CD4-positive, alpha-beta T cell (primary cell): ENCODE measurements at regions not wholly inside any gene's neighbourhood (a gene's known extent, or its start where the extent isn't known, plus 50 kb on each side); places are given as distances from the start of the nearest gene placed in this dataset.

ENCODE experiments used
- ATAC-seq: fragments of 200-7000 bp; cut with Tn5 transposase; one replicate; pipeline ENCODE4 v1.10.0; 2022; ENCODE audit warnings: mild to moderate bottlenecking; ENCODE audit not compliant: poor library complexity
- CTCF ChIA-PET: fragments of 350-600 bp; sonication (Branson Sonifier 250); formaldehyde crosslinking; loops from one replicate; lab custom pipeline; 2021; ENCODE audit warnings: antibody characterized with exemption, inconsistent platforms; lab: Charles Lee
- POLR2A ChIA-PET: fragments of 350-600 bp; sonication (Branson Sonifier 250); formaldehyde crosslinking; loops from one replicate; lab custom pipeline; 2021; ENCODE audit warnings: antibody characterized with exemption, inconsistent platforms; lab: Charles Lee
- DNase-seq, 14 experiments: peaks; one replicate each; pipeline ENCODE4 v3.0.0-alpha.2; 2013 to 2020; ENCODE audit warnings: mixed read lengths in 2 of 14
- H3K27ac ChIP-seq, 2 donors: one replicate each; pipeline versions ENCODE4 v1.5.1 to v1.7.0; 2013; ENCODE audit warnings: low read length in 2 of 2, low read depth in 1 of 2, mild to moderate bottlenecking in 1 of 2
- H3K27me3 ChIP-seq, 2 experiments: 1 replicate in 1 of 2; 2 replicates in 1 of 2; pipeline versions ENCODE4 v1.6.1 to v1.7.0; 2013; ENCODE audit warnings: low read length in 2 of 2, control low read depth in 1 of 2, mild to moderate bottlenecking in 1 of 2, moderate library complexity in 1 of 2; ENCODE audit not compliant: insufficient read depth in 2 of 2, control insufficient read depth in 1 of 2
- H3K36me3 ChIP-seq: one replicate; pipeline ENCODE4 v1.6.1; 2013; ENCODE audit warnings: low read length, control low read depth; ENCODE audit not compliant: insufficient read depth
- H3K4me1 ChIP-seq: one replicate; pipeline ENCODE4 v1.6.1; 2013; ENCODE audit warnings: low read length, control low read depth; ENCODE audit not compliant: insufficient read depth
- H3K4me3 ChIP-seq: one replicate; pipeline ENCODE4 v1.5.1; 2013; ENCODE audit warnings: mild to moderate bottlenecking, low read length, moderate library complexity
- H3K9me3 ChIP-seq, 2 experiments: 1 replicate in 1 of 2; 2 replicates in 1 of 2; pipeline versions ENCODE4 v1.6.1 to v1.7.0; 2013; ENCODE audit warnings: low read length in 2 of 2, mild to moderate bottlenecking in 2 of 2, control low read depth in 1 of 2, moderate library complexity in 1 of 2; ENCODE audit not compliant: control insufficient read depth in 1 of 2, insufficient read depth in 1 of 2
- H3K27ac Mint-ChIP-seq: one replicate; pipeline ENCODE4 v1.8.0; 2020; ENCODE audit warnings: mixed read lengths
- H3K27me3 Mint-ChIP-seq: one replicate; pipeline ENCODE4 v1.8.0; 2021; ENCODE audit warnings: mixed read lengths
- H3K36me3 Mint-ChIP-seq: one replicate; pipeline ENCODE4 v1.8.0; 2021; ENCODE audit warnings: low read depth, mixed read lengths
- H3K4me1 Mint-ChIP-seq: one replicate; pipeline ENCODE4 v1.8.0; 2021; ENCODE audit warnings: low read depth, mixed read lengths
- H3K4me3 Mint-ChIP-seq: one replicate; pipeline ENCODE4 v1.8.0; 2020; ENCODE audit warnings: mild to moderate bottlenecking, mixed read lengths
- H3K9me3 Mint-ChIP-seq: one replicate; pipeline ENCODE4 v1.8.0; 2020; ENCODE audit warnings: mixed read lengths
- intact Hi-C, 2 experiments: fragments of 100-400 bp; cut with DNase I in 1 of 2; cut with micrococcal nuclease in 1 of 2; formaldehyde crosslinking; loops; one replicate each; pipeline versions ENCODE4 v1.15.1 to v1.9.0; 2023 to 2025; cut with DNase I, micrococcal nuclease
- TF ChIP-seq, protein P1 (sequence below): fragments of 200-600 bp; IDR thresholded peaks from one replicate; pipeline ENCODE4 v1.8.0; 2022; ENCODE audit warnings: antibody characterized with exemption, mild to moderate bottlenecking

DNA sequence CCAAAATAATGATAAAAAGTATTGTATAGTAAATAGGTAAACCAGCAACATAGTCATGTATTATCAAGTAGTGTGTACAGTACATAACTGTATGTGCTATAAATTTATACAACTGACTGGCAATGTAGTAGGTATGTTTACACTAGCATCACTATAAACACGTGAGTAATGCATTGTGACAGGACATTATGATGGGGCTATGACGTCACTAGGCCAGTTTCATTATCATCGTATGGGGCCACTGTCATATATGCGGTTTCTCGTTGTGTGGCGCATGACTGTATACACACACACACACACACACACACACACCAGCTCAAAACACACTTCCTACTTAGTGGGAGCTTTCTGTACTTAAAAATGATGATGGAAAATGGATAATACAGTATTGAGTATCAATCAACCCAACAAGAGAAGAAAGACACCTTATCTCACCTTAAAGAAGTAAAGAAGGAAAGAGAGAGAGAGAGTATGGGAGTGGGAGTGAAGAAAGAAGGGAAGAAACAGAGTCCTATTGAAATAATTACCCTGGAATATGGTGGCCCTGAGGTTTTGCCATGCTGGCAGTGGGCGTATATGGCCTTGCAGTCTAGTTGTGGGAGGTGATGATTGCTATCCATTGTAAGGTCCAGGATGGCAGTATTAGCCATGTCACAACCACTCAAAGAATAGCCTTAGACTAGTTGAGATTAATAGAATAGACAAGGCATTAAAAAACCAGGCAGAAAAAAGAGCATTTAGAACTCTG, 186.4 kb upstream of the ZNF521 start:
- no peaks in the 10 kb centered on the region for H3K27me3 Mint-ChIP-seq

GRCh38 chr18:25535495-25535894, 183.5 kb upstream of the ZNF521 start:
- Histone ChIP-seq H3K4me3 (no peak overlapping the region), H3K9me3 (no peaks in the 10 kb centered on the region), H3K27ac (no peak overlapping the region), H3K27me3 (no peaks in the 10 kb centered on the region), H3K36me3 (no peaks in the 10 kb centered on the region), H3K4me1 (no peaks in the 10 kb centered on the region)
- TF ChIP-seq, protein P1, sequence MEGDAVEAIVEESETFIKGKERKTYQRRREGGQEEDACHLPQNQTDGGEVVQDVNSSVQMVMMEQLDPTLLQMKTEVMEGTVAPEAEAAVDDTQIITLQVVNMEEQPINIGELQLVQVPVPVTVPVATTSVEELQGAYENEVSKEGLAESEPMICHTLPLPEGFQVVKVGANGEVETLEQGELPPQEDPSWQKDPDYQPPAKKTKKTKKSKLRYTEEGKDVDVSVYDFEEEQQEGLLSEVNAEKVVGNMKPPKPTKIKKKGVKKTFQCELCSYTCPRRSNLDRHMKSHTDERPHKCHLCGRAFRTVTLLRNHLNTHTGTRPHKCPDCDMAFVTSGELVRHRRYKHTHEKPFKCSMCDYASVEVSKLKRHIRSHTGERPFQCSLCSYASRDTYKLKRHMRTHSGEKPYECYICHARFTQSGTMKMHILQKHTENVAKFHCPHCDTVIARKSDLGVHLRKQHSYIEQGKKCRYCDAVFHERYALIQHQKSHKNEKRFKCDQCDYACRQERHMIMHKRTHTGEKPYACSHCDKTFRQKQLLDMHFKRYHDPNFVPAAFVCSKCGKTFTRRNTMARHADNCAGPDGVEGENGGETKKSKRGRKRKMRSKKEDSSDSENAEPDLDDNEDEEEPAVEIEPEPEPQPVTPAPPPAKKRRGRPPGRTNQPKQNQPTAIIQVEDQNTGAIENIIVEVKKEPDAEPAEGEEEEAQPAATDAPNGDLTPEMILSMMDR, result no peak
- Mint-ChIP-seq H3K27me3 (no peaks in the 10 kb centered on the region), H3K27ac (no peak overlapping the region), H3K36me3 (no peaks in the 10 kb centered on the region), H3K4me1 (no peaks in the 10 kb centered on the region), H3K9me3 (peaks cover 5% of the 10 kb centered on the region), H3K4me3 (no peak overlapping the region)
- DNase-seq (no peak), ATAC-seq (no peak)
- CTCF ChIA-PET, result no interaction called here
- POLR2A ChIA-PET, result no interaction called here
- intact Hi-C loops, result no loop called here

More for the DNA sequence above, 186.4 kb upstream of the ZNF521 start:
- Mint-ChIP-seq H3K27ac (no peak overlapping the region), H3K9me3 (no peaks in the 10 kb centered on the region), H3K36me3 (no peaks in the 10 kb centered on the region), H3K4me1 (no peaks in the 10 kb centered on the region), H3K4me3 (no peak overlapping the region)
- DNase-seq (no peak), ATAC-seq (no peak)
- ChIA-PET CTCF (interaction anchor here (0.6 kb wide), 1 partner anchor 45 kb away, joined by 3 read pairs; no protein-coding TSS in a partner anchor), POLR2A (interaction anchor here (0.6 kb wide), 2 partner anchors 255 to 910 kb away, joined by 3 to 4 read pairs; no protein-coding TSS in a partner anchor)
- intact Hi-C loops, result no loop called here
- no peak overlapping the region for H3K4me3 ChIP-seq
- H3K9me3 ChIP-seq, result no peaks in the 10 kb centered on the region
- H3K27me3 ChIP-seq, result no peaks in the 10 kb centered on the region
- no peaks in the 10 kb centered on the region for H3K36me3 ChIP-seq
- TF ChIP-seq, protein P1, result no peak
- no peaks in the 10 kb centered on the region for H3K4me1 ChIP-seq
- no peak overlapping the region for H3K27ac ChIP-seq

DNA sequence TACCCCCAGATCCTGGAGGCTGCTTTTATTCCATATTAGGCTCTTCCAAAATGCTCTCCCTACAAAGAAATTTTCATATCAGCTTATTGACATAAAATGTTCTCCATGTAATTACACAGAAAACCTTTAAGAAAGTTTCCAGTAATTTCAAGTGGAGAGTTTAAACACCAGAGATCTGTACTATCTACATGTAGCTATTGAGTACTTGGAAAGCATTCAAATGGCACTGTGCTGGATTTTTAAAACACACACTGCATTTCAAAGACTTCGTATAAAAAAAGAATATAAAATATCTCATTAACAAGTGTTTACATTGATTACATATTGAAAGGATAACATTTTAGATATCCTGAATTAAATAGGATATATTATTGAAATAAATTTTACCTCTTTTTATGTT, 182.4 kb upstream of the ZNF521 start:
- no peaks in the 10 kb centered on the region for H3K36me3 Mint-ChIP-seq
- H3K27me3 Mint-ChIP-seq, result no peaks in the 10 kb centered on the region
- no peaks in the 10 kb centered on the region for H3K4me1 Mint-ChIP-seq
- H3K4me3 Mint-ChIP-seq, result no peak overlapping the region
- intact Hi-C loops, result no loop called here
- Histone ChIP-seq H3K4me1 (no peaks in the 10 kb centered on the region), H3K4me3 (no peak overlapping the region), H3K36me3 (no peaks in the 10 kb centered on the region), H3K27ac (no peak overlapping the region), H3K9me3 (no peaks in the 10 kb centered on the region), H3K27me3 (no peaks in the 10 kb centered on the region)
- POLR2A ChIA-PET, result no interaction called here
- TF ChIP-seq, protein P1, result no peak
- H3K27ac Mint-ChIP-seq, result no peak overlapping the region
- ATAC-seq, result no peak
- H3K9me3 Mint-ChIP-seq, result peaks cover 5% of the 10 kb centered on the region
- CTCF ChIA-PET, result no interaction called here
- DNase-seq, result no peak
